Endothelial cell of umbilical vein (primary cell): ENCODE measurements at regions not wholly inside any gene's neighbourhood (a gene's known extent, or its start where the extent isn't known, plus 50 kb on each side); places are given as distances from the start of the nearest gene placed in this dataset.

ENCODE experiments used
- BruUV-seq: library from RNA; stranded (reverse); fragments of 400-500 nt; replicated peaks from 2 replicates; lab custom pipeline; 2021; lab: Mats Ljungman, UMichigan
- CTCF ChIA-PET: fragments of 300-600, 350-600 bp; sonication (Branson Sonifier 250); formaldehyde crosslinking; loops from one replicate; lab custom pipeline; 2021; ENCODE audit warnings: antibody characterized with exemption, inconsistent platforms; lab: Charles Lee
- POLR2A ChIA-PET: fragments of 300-600, 350-600 bp; sonication (Branson Sonifier 250); formaldehyde crosslinking; loops from one replicate; lab custom pipeline; 2021; ENCODE audit warnings: antibody characterized with exemption, inconsistent platforms; lab: Charles Lee
- DNase-seq: peaks from one replicate; pipeline ENCODE4 v3.0.0-alpha.2; 2011; ENCODE audit warnings: low read depth, low spot score
- FAIRE-seq: peaks from 2 replicates; lab custom pipeline; 2011; peaks lifted over from hg19 to GRCh38; lab: Jason Lieb, UNC
- H2AFZ ChIP-seq: 2 replicates; pipeline ENCODE4 v1.6.0; 2012; ENCODE audit warnings: low read depth, low read length, control low read depth, inconsistent platforms
- H3K27ac ChIP-seq: 2 replicates; pipeline ENCODE4 v1.5.1; 2011; ENCODE audit warnings: low read depth, mild to moderate bottlenecking, control low read depth, low read length, moderate library complexity; ENCODE audit not compliant: insufficient read depth
- H3K27me3 ChIP-seq, 2 experiments: 2 replicates each; pipeline versions ENCODE4 v1.6.0 to v1.6.1; 2011; ENCODE audit warnings: low read length in 2 of 2, mixed read lengths in 1 of 2; ENCODE audit not compliant: control insufficient read depth in 2 of 2, insufficient read depth in 2 of 2
- H3K36me3 ChIP-seq, 2 experiments: 2 replicates in 1 of 2; 3 replicates in 1 of 2; pipeline ENCODE4 v1.5.1; 2011; ENCODE audit warnings: low read length in 2 of 2, mild to moderate bottlenecking in 1 of 2, moderate library complexity in 1 of 2; ENCODE audit not compliant: control insufficient read depth in 2 of 2, insufficient read depth in 2 of 2; ENCODE audit errors: extremely low read depth in 1 of 2
- H3K4me1 ChIP-seq: 3 replicates; pipeline ENCODE4 v1.5.1; 2011; ENCODE audit warnings: mild to moderate bottlenecking, low read length; ENCODE audit not compliant: control insufficient read depth, insufficient read depth; ENCODE audit errors: extremely low read depth
- H3K4me2 ChIP-seq: 2 replicates; pipeline ENCODE4 v1.6.1; 2011; ENCODE audit warnings: low read length, control low read depth, mixed read lengths; ENCODE audit not compliant: insufficient read depth
- H3K4me3 ChIP-seq, 3 experiments: fragments of 200-600 bp in 1 of 3; sonication (generic), shearing (Covaris generic) in 1 of 3; replicated peaks in 1 of 3; 2 replicates each; pipeline ENCODE4 v1.5.1; 2011 to 2016; ENCODE audit warnings: control low read depth in 3 of 3, low read length in 3 of 3, mild to moderate bottlenecking in 2 of 3, inconsistent platforms in 1 of 3, low read depth in 1 of 3, moderate library complexity in 1 of 3; ENCODE audit not compliant: insufficient read depth in 1 of 3
- H3K79me2 ChIP-seq: 2 replicates; pipeline ENCODE4 v1.6.0; 2012; ENCODE audit warnings: low read length, inconsistent platforms; ENCODE audit not compliant: control insufficient read depth, insufficient read depth
- H3K9ac ChIP-seq: replicated peaks from 2 replicates; pipeline ENCODE3; 2011; ENCODE audit warnings: low read length, control low read depth; ENCODE audit not compliant: insufficient read depth; ENCODE audit errors: extremely low read depth
- H3K9me1 ChIP-seq: replicated peaks from 3 replicates; pipeline ENCODE4 v1.6.0; 2011; ENCODE audit warnings: mild to moderate bottlenecking, low read length; ENCODE audit not compliant: control insufficient read depth, insufficient read depth; ENCODE audit errors: extremely low read depth
- H3K9me3 ChIP-seq: replicated peaks from 2 replicates; pipeline ENCODE4 v1.5.1; 2012; ENCODE audit warnings: low read length, inconsistent platforms; ENCODE audit not compliant: control insufficient read depth, insufficient read depth
- H4K20me1 ChIP-seq: replicated peaks from 2 replicates; pipeline ENCODE3; 2011; ENCODE audit warnings: mild to moderate bottlenecking, low read length; ENCODE audit not compliant: control insufficient read depth, insufficient read depth; ENCODE audit errors: extremely low read depth
- CTCF ChIP-seq, 2 donors: IDR thresholded peaks; 1 replicate in 1 of 2; 2 replicates in 1 of 2; pipeline ENCODE4 v1.5.1; 2011; ENCODE audit warnings: low read length in 2 of 2, mild to moderate bottlenecking in 2 of 2, moderate library complexity in 2 of 2, control low read depth in 1 of 2, inconsistent platforms in 1 of 2, low read depth in 1 of 2; ENCODE audit not compliant: insufficient read depth in 1 of 2; ENCODE audit errors: extremely low read depth in 1 of 2
- EZH2 ChIP-seq: IDR thresholded peaks from 2 replicates; pipeline ENCODE4 v1.6.1; 2012; ENCODE audit warnings: borderline replicate concordance, low read depth, mild to moderate bottlenecking, moderate library complexity, low read length, inconsistent platforms; ENCODE audit not compliant: severe bottlenecking
- FOS ChIP-seq: IDR thresholded peaks from 2 replicates; pipeline ENCODE4 v1.6.1; 2011; ENCODE audit warnings: mild to moderate bottlenecking, low read length, moderate library complexity, borderline replicate concordance; ENCODE audit not compliant: insufficient read depth
- GATA2 ChIP-seq: IDR thresholded peaks from 2 replicates; pipeline ENCODE4 v1.7.0; 2011; ENCODE audit warnings: low read depth, mild to moderate bottlenecking, moderate library complexity, mixed read lengths, low read length; ENCODE audit not compliant: insufficient read length, insufficient read depth
- JUN ChIP-seq: IDR thresholded peaks from 2 replicates; pipeline ENCODE4 v1.6.1; 2011; ENCODE audit warnings: borderline replicate concordance, low read depth; ENCODE audit not compliant: insufficient read length, insufficient read depth
- MAX ChIP-seq: IDR thresholded peaks from 2 replicates; pipeline ENCODE4 v1.6.1; 2011; ENCODE audit not compliant: insufficient read depth, insufficient read length
- MYC ChIP-seq: IDR thresholded peaks from one replicate; pipeline ENCODE4 v1.6.1; 2011; ENCODE audit warnings: mild to moderate bottlenecking, low read depth, low read length
- POLR2A ChIP-seq: IDR thresholded peaks from 2 replicates; pipeline ENCODE4 v1.6.1; 2012; ENCODE audit warnings: low read depth, mild to moderate bottlenecking, control low read depth, low read length
- POLR2AphosphoS5 ChIP-seq: IDR thresholded peaks from 2 replicates; pipeline ENCODE4 v1.6.1; 2012; ENCODE audit warnings: low read depth, mild to moderate bottlenecking, control low read depth, low read length, moderate library complexity; ENCODE audit not compliant: insufficient read depth
- dilution Hi-C: fragments of 300-500 bp; cut with MboI; formaldehyde crosslinking; loops from one replicate; pipeline ENCODE4 v1.15.0; 2019; ENCODE audit warnings: low sequenced_read_pairs; ENCODE audit not compliant: extremely low pct_ligation_motif_present
- intact Hi-C: fragments of 100-400 bp; cut with micrococcal nuclease; formaldehyde crosslinking; loops from one replicate; pipeline ENCODE4 v1.10.0; 2022

GRCh38 chr2:219973136-219973535 lies 345.7 kb downstream of the SLC4A3 start:
- no TSS peak for BruUV-seq
- Histone ChIP-seq H3K27me3 (no peaks in the 10 kb centered on the region), H3K9ac (no peak overlapping the region), H3K79me2 (no peaks in the 10 kb centered on the region), H3K36me3 (no peaks in the 10 kb centered on the region), H3K4me3 (no peak overlapping the region), H2AFZ (no peak overlapping the region), H3K9me1 (no peaks in the 10 kb centered on the region), H3K4me1 (no peaks in the 10 kb centered on the region), H3K27ac (no peak overlapping the region), H3K9me3 (peaks cover 2% of the 10 kb centered on the region), H4K20me1 (no peaks in the 10 kb centered on the region), H3K4me2 (no peak overlapping the region)
- dilution Hi-C loops: no loop called here
- ChIA-PET CTCF (no interaction called here), POLR2A (no interaction called here)
- TF ChIP-seq MYC (no peak), MAX (no peak), CTCF (IDR thresholded peaks at IDR 0.05; ENCODE audit: extremely low read depth in 1 of 2, insufficient read depth in 1 of 2, low read depth in 1 of 2, low read length in 2 of 2) (no peak), POLR2AphosphoS5 (no peak), POLR2A (no peak), JUN (no peak), GATA2 (no peak), EZH2 (no peak), FOS (no peak)
- FAIRE-seq (no peak), DNase-seq (no peak)
- intact Hi-C loops: no loop called here
